A549 (cell line): ENCODE measurements at regions not wholly inside any gene's neighbourhood (a gene's known extent, or its start where the extent isn't known, plus 50 kb on each side); places are given as distances from the start of the nearest gene placed in this dataset.

Experiments
- ATAC-seq, 2 experiments: fragments of 200-7000 bp in 1 of 2; fragments of >200 bp in 1 of 2; cut with Nextera tagmentation in 1 of 2; cut with Tn5 transposase in 1 of 2; 3 replicates each; pipeline versions ENCODE4 v1.8.0 to v1.9.1; 2018 to 2020; ENCODE audit warnings: mild to moderate bottlenecking in 1 of 2, moderate library complexity in 1 of 2
- CTCF ChIA-PET: fragments of 300-600 bp; sonication (Branson Sonifier 250); formaldehyde crosslinking; extraction: SDS; loops from one replicate; lab custom pipeline; 2021; ENCODE audit warnings: antibody characterized with exemption, inconsistent platforms; lab: Yijun Ruan, JAX
- POLR2A ChIA-PET: fragments of 350-600 bp; formaldehyde crosslinking; extraction: SDS; loops from one replicate; lab custom pipeline; 2021; ENCODE audit warnings: antibody characterized with exemption, inconsistent platforms; lab: Yijun Ruan, JAX
- DNase-seq, 2 experiments: peaks; one replicate each; pipeline versions ENCODE4 v3.0.0 to v3.0.0-alpha.2; 2011 to 2016; ENCODE audit warnings: low read depth in 1 of 2, low spot score in 1 of 2
- FAIRE-seq: peaks from 2 replicates; lab custom pipeline; 2011; peaks lifted over from hg19 to GRCh38; lab: Jason Lieb, UNC
- H3K27ac ChIP-seq, 2 experiments: fragments of >200 bp; sonication (Bioruptor Twin); formaldehyde crosslinking; 3 replicates each; pipeline ENCODE4 v1.5.1; 2016 to 2017
- H3K4me1 ChIP-seq: fragments of >200 bp; sonication (Bioruptor Twin); formaldehyde crosslinking; 3 replicates; pipeline ENCODE4 v1.6.1; 2016
- H3K4me2 ChIP-seq: fragments of >200 bp; sonication (Bioruptor Twin); formaldehyde crosslinking; 3 replicates; pipeline ENCODE4 v1.6.1; 2016
- H3K4me3 ChIP-seq: fragments of >200 bp; sonication (Bioruptor Twin); formaldehyde crosslinking; 3 replicates; pipeline ENCODE4 v1.5.1; 2016
- H3K9me3 ChIP-seq: fragments of >200 bp; sonication (Bioruptor Twin); formaldehyde crosslinking; 3 replicates; pipeline ENCODE4 v1.6.1; 2016
- CBX2 ChIP-seq: fragments of 200-600 bp; sonication (generic); IDR thresholded peaks from 2 replicates; pipeline ENCODE4 v1.6.1; 2016; ENCODE audit warnings: low read depth, mild to moderate bottlenecking, borderline replicate concordance
- CHD2 ChIP-seq: fragments of 150-350 bp; IDR thresholded peaks from 2 replicates; pipeline ENCODE4 v1.6.1; 2014; ENCODE audit warnings: low read length; ENCODE audit not compliant: partially characterized antibody
- EHMT2 ChIP-seq: fragments of 200-600 bp; sonication (generic); IDR thresholded peaks from 2 replicates; pipeline ENCODE4 v1.6.1; 2016; ENCODE audit warnings: antibody characterized with exemption, low read depth, mild to moderate bottlenecking, moderate library complexity
- FOSL2 ChIP-seq, 2 experiments: fragments of 450-650 bp in 1 of 2; fragments of >200 bp in 1 of 2; sonication (Bioruptor Twin) in 1 of 2; formaldehyde crosslinking; IDR thresholded peaks; 2 replicates each; pipeline versions ENCODE4 v1.5.0 to v1.6.1; 2016 to 2020; ENCODE audit warnings: mild to moderate bottlenecking in 1 of 2, moderate library complexity in 1 of 2
- HOXA7 ChIP-seq: fragments of 250-450 bp; sonication (Bioruptor Pico); IDR thresholded peaks from 2 replicates; pipeline ENCODE4 v1.5.0; 2020; ENCODE audit warnings: mild to moderate bottlenecking, moderate library complexity
- HOXB13 ChIP-seq: fragments of 250-450 bp; sonication (Bioruptor Pico); IDR thresholded peaks from 2 replicates; pipeline ENCODE4 v1.5.0; 2020; ENCODE audit warnings: low read depth, mild to moderate bottlenecking, moderate library complexity
- JUN ChIP-seq, 2 experiments: fragments of >200 bp; sonication (Bioruptor Twin); formaldehyde crosslinking; IDR thresholded peaks; 2 replicates in 1 of 2; 3 replicates in 1 of 2; pipeline ENCODE4 v1.6.1; 2016 to 2017
- KDM1A ChIP-seq: fragments of 200-600 bp; sonication (generic); IDR thresholded peaks from 2 replicates; pipeline ENCODE4 v1.6.1; 2016; ENCODE audit warnings: low read depth, mild to moderate bottlenecking
- MAFK ChIP-seq: fragments of 450-650 bp; IDR thresholded peaks from 2 replicates; pipeline ENCODE4 v1.6.1; 2014; ENCODE audit not compliant: partially characterized antibody
- MAZ ChIP-seq: fragments of 150-350 bp; IDR thresholded peaks from 2 replicates; pipeline ENCODE4 v1.6.1; 2014; ENCODE audit warnings: antibody characterized with exemption, low read depth, low read length, borderline replicate concordance
- MYC ChIP-seq: IDR thresholded peaks from 2 replicates; pipeline ENCODE4 v1.6.1; 2012; ENCODE audit warnings: mild to moderate bottlenecking, inconsistent platforms, low read length, improper control_type of control experiment, borderline replicate concordance
- NFE2L2 ChIP-seq: fragments of 150-350 bp; conservative IDR thresholded peaks from 2 replicates; pipeline ENCODE4 v1.6.1; 2014; ENCODE audit warnings: low read length
- NR3C1 ChIP-seq: fragments of >200 bp; sonication (Bioruptor Twin); formaldehyde crosslinking; IDR thresholded peaks from 3 replicates; pipeline ENCODE4 v1.6.1; 2017
- POLR2A ChIP-seq: IDR thresholded peaks from 2 replicates; pipeline ENCODE4 v1.6.1; 2012; ENCODE audit warnings: mild to moderate bottlenecking, low read length
- RCOR1 ChIP-seq: fragments of 150-350 bp; IDR thresholded peaks from 2 replicates; pipeline ENCODE4 v1.6.1; 2014; ENCODE audit warnings: antibody characterized with exemption, low read length, low read depth
- SMC3 ChIP-seq: fragments of >200 bp; sonication (Bioruptor Twin); formaldehyde crosslinking; IDR thresholded peaks from 3 replicates; pipeline ENCODE4 v1.6.1; 2018; ENCODE audit warnings: inconsistent platforms
- SREBF2 ChIP-seq: fragments of 450-650 bp; IDR thresholded peaks from 2 replicates; pipeline ENCODE4 v1.6.1; 2014; ENCODE audit warnings: mild to moderate bottlenecking, moderate library complexity
- TFCP2L1 ChIP-seq: fragments of 250-450 bp; sonication (Bioruptor Pico); IDR thresholded peaks from 2 replicates; pipeline ENCODE4 v1.5.0; 2021; ENCODE audit warnings: mild to moderate bottlenecking
- ZFP36 ChIP-seq: fragments of 450-650 bp; IDR thresholded peaks from 2 replicates; pipeline ENCODE4 v1.6.1; 2014; ENCODE audit warnings: borderline replicate concordance; ENCODE audit not compliant: partially characterized antibody
- ZSCAN20 ChIP-seq: fragments of 250-450 bp; sonication (Bioruptor Pico); IDR thresholded peaks from 2 replicates; pipeline ENCODE4 v1.8.0; 2022; ENCODE audit warnings: mild to moderate bottlenecking, moderate library complexity
- WGBS: methylation state at CpG from one replicate; pipeline ENCODE4 v1.1.6; 2017; ENCODE audit errors: missing lambda C conversion rate; 5-methylcytosine and 5-hydroxymethylcytosine counted together
- TF ChIP-seq, protein P1 (sequence below): fragments of >200 bp; sonication (Bioruptor Twin); formaldehyde crosslinking; IDR thresholded peaks from 2 replicates; pipeline ENCODE4 v1.6.1; 2016
- TF ChIP-seq, protein P2 (sequence below): fragments of 200-600 bp; sonication (generic); IDR thresholded peaks from 2 replicates; pipeline ENCODE4 v1.6.1; 2016; ENCODE audit warnings: antibody characterized with exemption, mild to moderate bottlenecking, moderate library complexity
- TF ChIP-seq, protein P3 (sequence below): fragments of 250-450 bp; sonication (Bioruptor Pico); IDR thresholded peaks from 2 replicates; pipeline ENCODE4 v1.5.0; 2020; ENCODE audit warnings: low read depth, mild to moderate bottlenecking, moderate library complexity
- TF ChIP-seq, protein P4 (sequence below): fragments of 150-350 bp; IDR thresholded peaks from 2 replicates; pipeline ENCODE4 v1.6.1; 2014; ENCODE audit warnings: low read depth, mild to moderate bottlenecking, low read length

DNA sequence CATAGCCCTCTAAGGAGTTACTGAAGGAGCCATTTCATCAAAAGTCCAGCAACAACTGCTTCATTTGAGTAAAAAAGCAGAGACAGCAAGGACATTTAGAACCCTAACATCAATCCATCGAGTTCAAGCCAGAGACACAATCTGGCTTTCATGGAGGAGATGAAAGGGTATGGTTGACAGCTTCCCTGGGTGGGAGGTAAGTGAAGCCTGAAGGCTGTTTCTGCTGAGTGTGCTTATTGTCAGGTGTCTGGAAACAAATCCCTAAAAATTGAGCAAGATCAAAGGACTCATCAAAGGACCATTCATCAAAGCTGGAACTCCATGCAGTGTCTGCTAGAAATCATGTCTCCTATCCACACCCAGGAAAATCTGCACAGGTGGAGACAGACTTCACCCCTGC lies 104.4 kb upstream of the CCDC196 start:
- CTCF ChIA-PET: interaction anchor here (1.4 to 2.3 kb wide), 2 partner anchors 9 to 22 kb away, joined by 4 to 8 read pairs; no protein-coding TSS in a partner anchor
- DNase-seq (no peak), FAIRE-seq (no peak), ATAC-seq (no peak)
- Histone ChIP-seq H3K27ac (no peak overlapping the region), H3K4me1 (no peaks in the 10 kb centered on the region), H3K4me3 (no peak overlapping the region), H3K9me3 (no peaks in the 10 kb centered on the region), H3K4me2 (no peak overlapping the region)
- TF ChIP-seq CHD2 (no peak), CBX2 (no peak), FOSL2 (IDR thresholded peaks at IDR 0.05) (no peak), FOSL2 (CRISPR knock-in tag; IDR thresholded peaks at IDR 0.05) (no peak), NR3C1 (no peak), MAFK (peak; percentile 75)
- POLR2A ChIA-PET: no interaction called here
- WGBS: 0% methylated on average over 1 of the region's 1 CpG

DNA sequence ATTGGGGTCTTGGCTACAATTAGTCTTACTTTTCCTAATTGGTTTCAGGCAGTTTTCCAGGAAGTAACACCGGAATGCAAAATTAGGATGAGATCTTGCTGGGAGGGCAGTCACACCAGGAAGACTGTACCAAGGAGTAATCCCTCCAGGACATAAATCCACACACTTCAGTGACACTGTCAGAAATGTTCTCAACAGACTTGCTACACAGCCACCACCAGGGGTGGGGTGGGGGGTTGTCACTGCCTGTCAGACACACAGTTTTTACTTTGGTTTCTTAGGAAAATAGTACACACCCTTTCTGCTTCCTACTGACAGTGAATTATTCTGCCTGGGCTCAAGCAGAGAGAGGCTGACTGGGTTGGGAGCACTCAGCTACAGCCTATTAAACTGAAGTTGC lies 102.9 kb upstream of the CCDC196 start:
- no peak for ATAC-seq
- FAIRE-seq: no peak
- Histone ChIP-seq H3K4me3 (no peak overlapping the region), H3K4me2 (no peak overlapping the region), H3K27ac (no peak overlapping the region), H3K9me3 (no peaks in the 10 kb centered on the region), H3K4me1 (no peaks in the 10 kb centered on the region)
- ChIA-PET POLR2A (no interaction called here), CTCF (no interaction called here)
- WGBS: 17% methylated on average over 1 of the region's 1 CpG
- TF ChIP-seq POLR2A: no peak
- TF ChIP-seq, protein P1, sequence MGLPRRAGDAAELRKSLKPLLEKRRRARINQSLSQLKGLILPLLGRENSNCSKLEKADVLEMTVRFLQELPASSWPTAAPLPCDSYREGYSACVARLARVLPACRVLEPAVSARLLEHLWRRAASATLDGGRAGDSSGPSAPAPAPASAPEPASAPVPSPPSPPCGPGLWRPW: no peak
- no peak for DNase-seq

DNA sequence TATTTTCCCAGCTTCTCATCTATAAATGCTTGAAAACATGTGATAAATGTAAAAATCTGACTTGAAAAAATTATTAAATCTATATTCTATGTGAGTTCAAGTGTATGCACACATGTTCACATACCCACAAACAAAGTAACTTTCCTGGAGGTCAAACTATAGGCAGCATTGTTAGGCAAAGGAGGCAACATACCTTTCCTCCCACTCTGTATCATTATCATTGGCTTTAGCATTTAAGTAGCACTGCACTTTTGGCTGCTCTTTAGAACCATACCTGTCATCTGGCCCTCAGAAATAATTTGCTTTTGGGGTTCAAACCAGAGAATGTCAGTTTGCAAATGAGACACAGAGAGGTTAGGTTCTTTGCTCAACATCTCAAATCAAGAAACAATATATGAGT lies 102.4 kb upstream of the CCDC196 start:
- POLR2A ChIA-PET: no interaction called here
- Histone ChIP-seq H3K4me2 (no peak overlapping the region), H3K9me3 (no peaks in the 10 kb centered on the region), H3K27ac (no peak overlapping the region), H3K4me1 (no peaks in the 10 kb centered on the region), H3K4me3 (no peak overlapping the region)
- FAIRE-seq (no peak), ATAC-seq (no peak), DNase-seq (no peak)
- no peak for TF ChIP-seq ZSCAN20
- TF ChIP-seq FOSL2 (IDR thresholded peaks at IDR 0.05): no peak
- no peak for TF ChIP-seq FOSL2 (CRISPR knock-in tag; IDR thresholded peaks at IDR 0.05)
- TF ChIP-seq EHMT2: no peak
- TF ChIP-seq HOXA7 (CRISPR knock-in tag): no peak
- TF ChIP-seq SREBF2: no peak
- TF ChIP-seq, protein P2, sequence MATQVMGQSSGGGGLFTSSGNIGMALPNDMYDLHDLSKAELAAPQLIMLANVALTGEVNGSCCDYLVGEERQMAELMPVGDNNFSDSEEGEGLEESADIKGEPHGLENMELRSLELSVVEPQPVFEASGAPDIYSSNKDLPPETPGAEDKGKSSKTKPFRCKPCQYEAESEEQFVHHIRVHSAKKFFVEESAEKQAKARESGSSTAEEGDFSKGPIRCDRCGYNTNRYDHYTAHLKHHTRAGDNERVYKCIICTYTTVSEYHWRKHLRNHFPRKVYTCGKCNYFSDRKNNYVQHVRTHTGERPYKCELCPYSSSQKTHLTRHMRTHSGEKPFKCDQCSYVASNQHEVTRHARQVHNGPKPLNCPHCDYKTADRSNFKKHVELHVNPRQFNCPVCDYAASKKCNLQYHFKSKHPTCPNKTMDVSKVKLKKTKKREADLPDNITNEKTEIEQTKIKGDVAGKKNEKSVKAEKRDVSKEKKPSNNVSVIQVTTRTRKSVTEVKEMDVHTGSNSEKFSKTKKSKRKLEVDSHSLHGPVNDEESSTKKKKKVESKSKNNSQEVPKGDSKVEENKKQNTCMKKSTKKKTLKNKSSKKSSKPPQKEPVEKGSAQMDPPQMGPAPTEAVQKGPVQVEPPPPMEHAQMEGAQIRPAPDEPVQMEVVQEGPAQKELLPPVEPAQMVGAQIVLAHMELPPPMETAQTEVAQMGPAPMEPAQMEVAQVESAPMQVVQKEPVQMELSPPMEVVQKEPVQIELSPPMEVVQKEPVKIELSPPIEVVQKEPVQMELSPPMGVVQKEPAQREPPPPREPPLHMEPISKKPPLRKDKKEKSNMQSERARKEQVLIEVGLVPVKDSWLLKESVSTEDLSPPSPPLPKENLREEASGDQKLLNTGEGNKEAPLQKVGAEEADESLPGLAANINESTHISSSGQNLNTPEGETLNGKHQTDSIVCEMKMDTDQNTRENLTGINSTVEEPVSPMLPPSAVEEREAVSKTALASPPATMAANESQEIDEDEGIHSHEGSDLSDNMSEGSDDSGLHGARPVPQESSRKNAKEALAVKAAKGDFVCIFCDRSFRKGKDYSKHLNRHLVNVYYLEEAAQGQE: no peak
- CTCF ChIA-PET: no interaction called here

DNA sequence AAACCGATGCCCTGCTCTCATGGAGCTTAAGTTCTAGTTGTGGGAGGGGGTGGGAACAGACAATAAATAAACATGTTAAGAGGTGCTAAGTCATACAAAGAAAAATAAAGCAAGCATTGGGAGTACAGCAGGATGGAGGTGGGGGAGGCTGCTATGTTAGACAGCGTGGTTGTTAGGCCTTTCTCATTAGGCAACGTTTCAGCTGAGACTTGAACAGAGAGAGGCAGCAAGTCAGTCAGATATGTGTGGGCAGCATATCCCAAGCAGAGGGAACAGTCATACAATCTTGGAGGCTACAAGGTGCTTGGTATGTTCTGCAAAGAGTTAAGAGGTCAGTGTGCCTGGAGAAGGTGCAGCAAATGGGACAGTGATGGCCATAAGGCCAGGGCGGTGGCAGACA lies 97.7 kb upstream of the CCDC196 start:
- POLR2A ChIA-PET: no interaction called here
- Histone ChIP-seq H3K9me3 (no peaks in the 10 kb centered on the region), H3K4me1 (no peaks in the 10 kb centered on the region), H3K4me2 (no peak overlapping the region), H3K27ac (no peak overlapping the region), H3K4me3 (no peak overlapping the region)
- 10% methylated on average over 4 of the region's 4 CpGs for WGBS
- ATAC-seq: no peak
- no peak for FAIRE-seq
- CTCF ChIA-PET: interaction anchor here (0.6 to 1.7 kb wide), 2 partner anchors 12 to 1039 kb away, joined by 3 to 5 read pairs; no protein-coding TSS in a partner anchor
- DNase-seq: no peak
- TF ChIP-seq ZFP36 (no peak), TFCP2L1 (CRISPR knock-in tag) (no peak), NFE2L2 (no peak), RCOR1 (no peak), POLR2A (no peak), SMC3 (no peak), CHD2 (no peak), MAZ (no peak), FOSL2 (IDR thresholded peaks at IDR 0.05) (no peak), FOSL2 (CRISPR knock-in tag; IDR thresholded peaks at IDR 0.05) (no peak), HOXB13 (no peak), JUN (IDR thresholded peaks at IDR 0.05) (no peak), MYC (no peak), KDM1A (no peak)
- TF ChIP-seq, protein P3, sequence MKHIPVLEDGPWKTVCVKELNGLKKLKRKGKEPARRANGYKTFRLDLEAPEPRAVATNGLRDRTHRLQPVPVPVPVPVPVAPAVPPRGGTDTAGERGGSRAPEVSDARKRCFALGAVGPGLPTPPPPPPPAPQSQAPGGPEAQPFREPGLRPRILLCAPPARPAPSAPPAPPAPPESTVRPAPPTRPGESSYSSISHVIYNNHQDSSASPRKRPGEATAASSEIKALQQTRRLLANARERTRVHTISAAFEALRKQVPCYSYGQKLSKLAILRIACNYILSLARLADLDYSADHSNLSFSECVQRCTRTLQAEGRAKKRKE: no peak
- TF ChIP-seq, protein P1: no peak
- TF ChIP-seq, protein P4, sequence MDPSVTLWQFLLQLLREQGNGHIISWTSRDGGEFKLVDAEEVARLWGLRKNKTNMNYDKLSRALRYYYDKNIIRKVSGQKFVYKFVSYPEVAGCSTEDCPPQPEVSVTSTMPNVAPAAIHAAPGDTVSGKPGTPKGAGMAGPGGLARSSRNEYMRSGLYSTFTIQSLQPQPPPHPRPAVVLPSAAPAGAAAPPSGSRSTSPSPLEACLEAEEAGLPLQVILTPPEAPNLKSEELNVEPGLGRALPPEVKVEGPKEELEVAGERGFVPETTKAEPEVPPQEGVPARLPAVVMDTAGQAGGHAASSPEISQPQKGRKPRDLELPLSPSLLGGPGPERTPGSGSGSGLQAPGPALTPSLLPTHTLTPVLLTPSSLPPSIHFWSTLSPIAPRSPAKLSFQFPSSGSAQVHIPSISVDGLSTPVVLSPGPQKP: no peak
